NCI-H2107 treated with DMSO at 0.1 percent for 48 hours (cell line): ENCODE measurements at regions not wholly inside any gene's neighbourhood (a gene's known extent, or its start where the extent isn't known, plus 50 kb on each side); places are given as distances from the start of the nearest gene placed in this dataset.

Source experiments
- DNase-seq: peaks from one replicate; lab custom pipeline; 2025; ENCODE audit not compliant: unreplicated experiment; lab: John Stamatoyannopoulos, UW

DNA sequence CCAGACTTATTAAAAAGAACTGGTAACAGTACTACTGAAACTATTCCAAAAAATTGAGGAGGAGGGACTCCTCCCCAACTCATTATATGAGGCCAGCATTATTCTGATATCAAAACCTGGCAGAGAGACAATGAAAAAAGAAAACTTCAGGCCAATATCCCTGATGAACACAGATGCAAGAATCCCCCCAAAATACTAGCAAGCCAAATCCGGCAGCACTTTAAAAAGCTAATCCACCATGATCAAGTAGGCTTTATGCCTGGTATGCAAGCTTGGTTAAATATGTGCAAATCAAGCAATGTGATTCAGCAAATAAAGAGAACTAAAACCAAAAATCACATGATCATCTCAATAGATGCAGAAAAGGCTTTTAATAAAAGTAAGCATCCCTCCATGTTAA lies 2271.0 kb upstream of the C9orf72 start:
- DNase-seq, result no peak

GRCh38 chr9:29850664-29851063 lies 2277.4 kb upstream of the C9orf72 start:
- no peak for DNase-seq

DNA sequence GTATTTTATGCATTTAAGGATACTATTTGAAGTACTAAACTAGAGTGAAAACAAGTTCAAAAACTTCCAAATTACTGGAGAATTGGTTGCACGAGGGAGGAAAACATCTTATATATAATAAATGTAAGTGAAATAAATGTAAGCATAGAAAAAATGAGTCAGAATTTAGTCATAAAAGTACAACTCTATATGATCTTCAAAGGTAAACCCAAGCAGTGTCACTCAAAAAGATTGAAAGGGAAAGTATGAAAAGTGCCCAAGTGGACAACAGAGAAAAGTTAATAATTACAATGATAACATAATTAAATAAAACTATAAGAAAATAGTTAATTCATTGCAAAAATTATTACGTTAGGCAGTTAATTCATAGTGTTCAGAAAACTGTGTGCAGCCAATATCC lies 2288.5 kb upstream of the C9orf72 start:
- no peak for DNase-seq

DNA sequence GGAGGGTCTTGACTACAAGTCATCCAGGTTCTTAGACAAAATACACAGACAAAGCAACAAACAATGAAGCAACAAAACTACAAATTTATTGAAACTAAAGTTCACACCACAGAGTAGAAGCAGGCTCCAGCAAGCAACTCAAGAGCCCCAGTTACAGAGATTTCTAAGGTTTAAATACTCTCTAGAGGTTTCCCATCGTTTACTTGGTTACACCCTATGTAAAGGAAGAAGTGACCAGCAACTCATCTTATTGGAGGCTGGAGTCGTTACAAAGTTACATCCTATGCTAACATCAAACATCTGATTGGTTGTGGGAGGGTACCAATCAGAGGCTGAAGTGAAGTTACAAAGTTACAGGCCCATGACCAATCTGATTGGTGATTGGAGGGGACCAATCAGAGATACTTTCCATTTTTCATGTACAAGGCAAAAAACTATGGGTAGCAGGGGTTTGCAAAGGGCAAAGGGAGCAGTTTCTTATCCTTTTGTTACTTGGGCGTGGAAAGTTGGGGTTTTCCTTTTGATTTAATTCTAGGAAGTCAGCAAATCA lies 2292.6 kb upstream of the C9orf72 start:
- DNase-seq, result no peak

DNA sequence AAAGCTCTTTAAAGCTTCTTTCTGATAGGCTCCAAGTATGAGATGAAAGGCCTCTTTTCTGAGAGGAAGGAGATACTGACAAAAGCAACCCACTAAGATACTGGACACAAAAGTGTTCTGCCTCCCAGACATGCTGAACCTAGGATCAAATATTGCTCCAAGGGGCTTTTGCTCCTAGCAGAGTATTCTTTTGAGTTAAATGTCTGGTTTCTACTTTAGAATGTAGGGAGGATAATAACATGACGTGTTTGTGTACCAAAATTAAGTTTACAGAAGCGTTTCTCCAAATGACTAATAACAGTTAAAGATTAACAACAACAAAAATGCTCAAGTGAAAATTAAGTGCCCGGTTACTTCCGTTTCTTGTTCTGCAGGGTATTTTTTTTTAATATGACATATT lies 2293.3 kb upstream of the C9orf72 start:
- no peak for DNase-seq

DNA sequence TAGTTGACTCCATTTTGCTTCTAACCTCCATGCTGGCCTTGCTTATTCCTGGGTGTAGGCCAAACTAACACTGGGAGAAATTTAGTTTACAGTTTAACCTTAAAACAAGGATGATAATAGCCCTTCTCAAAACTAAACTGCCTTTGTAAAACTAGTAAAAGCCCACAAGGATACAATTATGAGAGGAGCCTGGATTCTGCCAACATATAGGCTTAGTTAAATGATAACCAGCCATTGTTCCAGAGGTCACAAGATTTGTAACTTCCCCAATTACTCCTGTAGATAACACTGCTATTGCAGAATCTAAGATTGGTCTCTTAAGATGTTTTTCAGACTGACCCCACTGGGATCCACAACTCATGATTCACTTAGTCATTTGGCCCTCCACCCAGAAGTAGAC lies 2300.3 kb upstream of the C9orf72 start:
- DNase-seq, result no peak

- no peak for DNase-seq
Observed at GRCh38 chr9:29875547-29875946, 2302.3 kb upstream of the C9orf72 start.

DNA sequence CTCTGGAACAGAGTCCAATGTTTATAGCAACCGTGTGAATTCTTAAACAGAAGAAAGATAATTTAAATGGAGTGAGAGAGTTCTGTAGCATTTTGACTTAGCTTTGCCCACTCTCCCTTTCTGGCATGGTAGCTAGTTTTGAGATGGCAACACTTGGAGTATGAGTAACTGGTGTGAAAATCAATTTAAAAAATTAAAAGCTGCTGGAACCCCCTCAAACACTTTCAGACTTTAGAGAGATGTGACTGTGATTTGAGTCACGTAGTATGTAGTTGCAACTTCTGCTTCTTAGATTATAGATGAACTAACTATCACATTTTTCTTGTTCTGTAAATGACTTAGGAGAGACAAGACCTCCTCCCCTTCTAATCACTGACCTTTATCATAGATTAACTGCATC lies 2309.5 kb upstream of the C9orf72 start:
- no peak for DNase-seq

- no peak for DNase-seq
Observed at GRCh38 chr9:29906065-29906464, 2332.8 kb upstream of the C9orf72 start.

DNA sequence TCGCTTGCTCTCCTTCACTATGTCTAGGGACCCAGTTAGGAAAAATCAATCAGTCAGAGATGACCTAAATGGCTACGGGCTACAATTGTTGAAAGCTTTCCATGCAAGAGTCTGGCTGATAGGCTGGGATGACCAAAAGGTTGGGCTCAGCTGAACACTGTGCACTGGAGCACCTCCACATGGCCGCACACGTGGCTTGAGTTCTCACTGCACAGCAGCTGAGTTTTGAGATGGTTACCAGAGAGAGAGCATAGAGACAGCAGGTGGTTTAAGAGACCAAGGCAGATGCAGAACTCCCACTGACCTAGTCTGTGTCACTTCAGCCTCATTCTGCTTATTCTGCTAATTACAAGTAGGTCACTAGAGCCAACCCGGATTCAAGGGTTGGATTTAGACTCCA lies 2354.8 kb upstream of the C9orf72 start:
- DNase-seq, result no peak

DNA sequence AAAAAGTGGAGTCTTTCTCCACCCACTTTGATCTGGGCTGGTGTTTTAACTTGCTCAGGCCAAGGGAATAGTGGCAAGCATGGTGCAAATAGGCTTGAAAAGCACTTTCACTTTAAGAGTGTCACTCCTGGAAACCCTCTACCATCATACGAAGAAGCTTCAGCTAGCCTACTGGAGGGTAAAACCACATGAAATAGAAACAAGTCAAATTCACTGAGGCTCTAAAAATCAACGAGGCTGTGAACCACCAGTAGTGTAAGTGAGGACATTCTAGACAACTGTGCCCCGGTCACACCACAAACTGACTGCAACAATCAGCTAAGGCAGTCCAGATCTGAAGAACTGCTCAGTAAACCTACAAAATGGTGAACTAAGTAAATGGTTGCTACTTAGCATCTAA lies 2366.3 kb upstream of the C9orf72 start:
- no peak for DNase-seq

DNA sequence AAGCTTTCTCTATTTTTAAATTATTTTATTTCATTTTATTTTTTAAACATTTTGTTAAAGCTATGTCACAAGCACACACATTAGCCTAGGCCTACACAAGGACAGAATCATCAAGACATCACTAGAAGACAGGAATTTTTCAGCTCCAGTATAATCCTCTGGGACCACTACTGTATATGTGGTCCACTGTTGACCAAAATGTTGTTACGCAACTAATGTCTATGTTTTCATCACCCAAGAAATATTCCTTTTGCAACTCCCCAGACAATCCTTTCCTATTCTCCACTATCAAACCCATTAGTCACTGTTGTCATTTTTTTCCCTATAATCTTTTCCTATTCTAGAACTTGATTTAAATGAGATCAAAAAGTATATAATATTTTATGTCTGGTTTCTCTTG lies 2371.7 kb upstream of the C9orf72 start:
- no peak for DNase-seq

- DNase-seq, result no peak
Observed at GRCh38 chr9:29958469-29958868, 2385.2 kb upstream of the C9orf72 start.

DNA sequence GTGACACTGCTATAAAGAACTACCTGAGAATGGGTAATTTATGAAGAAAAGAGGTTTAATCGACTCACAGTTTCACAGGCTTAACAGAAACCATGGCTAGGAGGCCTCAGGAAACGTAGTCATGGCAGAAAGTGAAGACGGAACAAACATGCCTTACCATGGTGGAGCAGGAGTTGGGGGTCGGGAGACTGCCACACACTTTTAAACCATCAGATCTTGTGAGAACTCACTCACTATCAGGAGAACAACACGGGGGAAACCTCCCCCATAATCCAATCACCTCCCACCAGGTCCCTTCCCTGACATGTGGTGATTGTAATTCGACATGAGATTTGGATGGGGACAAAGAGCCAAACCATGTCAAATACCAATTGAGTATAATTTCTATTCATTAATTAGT lies 2392.6 kb upstream of the C9orf72 start:
- DNase-seq, result no peak

GRCh38 chr9:29966247-29966646 lies 2393.0 kb upstream of the C9orf72 start:
- DNase-seq, result no peak

DNA sequence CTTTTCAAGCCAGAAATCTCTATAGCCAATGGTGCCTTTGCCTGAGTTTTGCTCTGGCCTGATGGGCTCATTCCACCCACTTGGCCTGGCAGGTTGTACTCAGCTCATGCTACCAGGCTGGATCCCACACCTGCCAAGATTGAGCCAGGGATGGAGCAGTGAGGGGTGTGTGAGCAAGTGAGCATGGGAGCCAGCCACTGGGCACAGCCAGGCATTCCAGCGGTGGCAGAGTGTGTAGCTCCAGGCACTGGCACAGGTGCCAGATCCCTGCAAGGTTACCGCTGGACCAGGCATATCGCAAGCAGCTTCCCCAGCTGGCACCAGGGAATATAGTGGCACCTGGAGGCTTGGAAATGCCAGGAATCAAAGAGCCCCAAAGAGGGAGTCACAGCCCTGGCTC lies 2395.6 kb upstream of the C9orf72 start:
- DNase-seq, result no peak

DNA sequence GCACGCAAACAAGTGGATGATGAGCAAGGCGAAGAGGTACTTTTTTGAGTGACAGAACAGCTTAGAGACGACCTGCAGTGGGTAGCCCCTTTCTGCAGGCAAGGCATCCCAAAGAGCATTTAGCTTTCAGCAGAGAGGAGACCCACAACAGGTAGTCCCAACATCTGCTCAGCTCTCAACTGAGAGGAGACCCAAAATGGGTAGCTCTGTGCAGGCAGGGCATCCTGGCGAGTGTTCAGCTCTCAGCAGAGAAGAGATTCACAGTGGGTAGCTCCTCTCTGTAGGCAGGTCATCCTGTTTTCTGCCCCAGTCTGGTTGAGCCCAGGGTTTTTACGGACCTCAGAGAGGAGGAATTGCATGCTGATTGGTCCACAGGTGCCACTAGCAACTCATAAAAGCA lies 2396.1 kb upstream of the C9orf72 start:
- no peak for DNase-seq

DNA sequence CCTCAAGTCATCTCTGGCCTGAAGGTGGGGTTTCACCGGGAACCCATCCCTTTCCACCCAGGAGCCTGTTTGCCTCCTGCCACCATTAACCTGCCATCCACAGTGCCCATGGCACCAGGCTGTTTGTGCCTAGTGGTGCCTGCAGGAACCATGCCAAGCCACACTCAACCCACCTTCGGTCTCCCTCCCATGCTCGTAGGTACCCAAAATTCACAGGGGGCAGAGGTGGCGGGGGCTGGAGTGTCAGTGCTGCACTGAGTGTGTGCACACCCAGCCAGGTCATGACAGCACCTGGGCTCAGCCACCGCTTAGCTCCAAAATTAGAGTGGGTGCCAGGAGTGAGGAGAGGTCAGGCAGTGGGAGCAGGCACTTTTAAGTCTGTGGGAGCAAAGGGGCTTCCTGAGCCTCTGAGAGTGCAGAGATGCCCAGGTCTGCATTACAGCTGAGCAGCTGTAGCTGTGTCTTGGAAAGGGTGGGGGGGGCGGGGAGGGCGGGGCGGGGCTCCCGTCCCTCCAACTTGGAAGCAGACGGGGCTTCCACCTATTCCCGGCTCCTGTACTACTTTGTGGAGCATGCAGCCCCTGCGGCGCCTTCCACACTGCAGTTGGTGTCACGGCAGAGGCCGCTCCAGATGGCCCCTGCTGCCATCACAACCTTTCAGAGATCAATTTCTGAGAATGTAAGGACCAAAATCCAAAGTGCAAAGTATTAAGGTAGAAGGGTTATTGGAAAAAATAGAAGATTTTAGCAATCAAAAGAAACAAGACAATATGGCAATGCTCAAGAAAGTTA lies 2396.8 kb upstream of the C9orf72 start:
- no peak for DNase-seq

GRCh38 chr9:29974197-29974596 lies 2400.9 kb upstream of the C9orf72 start:
- no peak for DNase-seq

DNA sequence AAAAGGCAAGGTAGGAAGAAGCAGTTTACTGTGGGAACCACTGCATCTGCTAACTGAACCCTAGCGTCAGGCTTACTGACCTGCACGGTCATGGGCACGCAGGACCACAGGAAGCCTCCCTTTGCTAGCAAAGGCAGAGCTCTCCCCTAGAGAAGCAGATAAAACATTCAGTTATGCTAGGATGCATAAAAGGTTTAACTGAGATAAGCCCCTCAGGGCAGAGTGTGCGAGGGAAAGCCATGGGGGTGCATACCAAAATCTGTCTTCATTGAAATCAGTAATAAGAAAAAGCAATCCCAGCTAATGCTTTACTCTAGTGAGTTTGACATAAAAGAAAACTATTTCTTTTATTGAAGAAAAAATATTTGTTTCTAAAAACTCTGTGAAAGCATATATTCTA lies 2403.7 kb upstream of the C9orf72 start:
- DNase-seq, result no peak

DNA sequence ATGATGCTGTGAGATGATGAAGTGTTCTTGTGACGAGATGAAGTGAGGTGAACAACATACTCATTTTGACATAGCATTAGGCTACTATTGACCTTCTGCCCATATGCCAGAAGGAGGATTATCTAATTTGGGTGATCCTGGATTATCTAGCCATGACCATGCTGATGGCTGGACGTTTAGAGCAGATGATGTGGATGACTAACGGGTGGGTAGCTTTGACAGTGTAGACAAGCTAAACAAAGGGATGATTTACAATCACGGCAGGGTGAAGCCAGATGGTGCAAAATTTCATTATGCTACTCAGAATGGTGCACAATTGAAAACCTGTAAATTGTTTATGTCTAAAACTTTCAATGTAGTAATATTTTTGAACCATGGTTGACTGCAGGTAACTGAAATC lies 2403.4 kb upstream of the ACO1 start:
- DNase-seq, result no peak

- DNase-seq, result no peak
Observed at GRCh38 chr9:29999645-30000044, 2384.8 kb upstream of the ACO1 start.

DNA sequence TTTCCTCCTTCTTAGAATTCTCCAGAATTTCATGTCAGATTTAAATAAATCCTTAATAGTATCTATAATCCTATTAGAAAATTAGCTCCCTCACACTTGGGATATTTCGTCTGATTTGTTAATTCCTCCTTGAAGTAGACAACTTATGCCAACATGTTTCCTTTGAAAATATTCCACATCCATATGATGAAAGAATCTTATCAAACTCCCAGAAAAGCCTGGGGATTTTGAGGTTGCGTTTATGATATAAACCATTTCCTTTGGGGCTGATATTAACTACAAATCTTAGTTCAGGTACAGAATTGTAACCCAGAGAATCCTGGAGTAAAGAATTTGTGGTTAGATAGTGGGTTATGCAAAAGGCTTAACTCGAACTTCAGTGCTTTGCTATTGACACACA lies 2373.8 kb upstream of the ACO1 start:
- no peak for DNase-seq
